Skeletal muscle tissue (tissue), 3 donors: ENCODE measurements at regions not wholly inside any gene's neighbourhood (a gene's known extent, or its start where the extent isn't known, plus 50 kb on each side); places are given as distances from the start of the nearest gene placed in this dataset.
"Not testable (repeated sequence)": the region's sequence is repeated elsewhere in the genome, so short reads cannot be mapped to it uniquely, and the experiment has no call there.

Experiments
- H3K27ac ChIP-seq: one replicate; pipeline ENCODE4 v1.7.0; 2013; ENCODE audit warnings: mild to moderate bottlenecking, low read depth, low read length, inconsistent platforms
- H3K27me3 ChIP-seq, 3 donors: one replicate each; pipeline ENCODE4 v1.7.0; 2013; ENCODE audit warnings: low read length in 3 of 3; ENCODE audit not compliant: control insufficient read depth in 3 of 3, insufficient read depth in 3 of 3
- H3K36me3 ChIP-seq, 3 donors: one replicate each; pipeline ENCODE4 v1.7.0; 2013; ENCODE audit warnings: low read length in 3 of 3; ENCODE audit not compliant: control insufficient read depth in 3 of 3, insufficient read depth in 3 of 3
- H3K4me1 ChIP-seq, 3 donors: one replicate each; pipeline ENCODE4 v1.7.0; 2013; ENCODE audit warnings: low read length in 3 of 3, mild to moderate bottlenecking in 3 of 3; ENCODE audit not compliant: control insufficient read depth in 3 of 3, insufficient read depth in 3 of 3
- H3K4me3 ChIP-seq, 3 donors: one replicate each; pipeline ENCODE4 v1.7.0; 2013; ENCODE audit warnings: low read length in 3 of 3
- H3K9ac ChIP-seq, 3 donors: one replicate each; pipeline ENCODE4 v1.7.0; 2013; ENCODE audit warnings: low read length in 3 of 3, mild to moderate bottlenecking in 3 of 3, moderate library complexity in 2 of 3, low read depth in 1 of 3
- H3K9me3 ChIP-seq, 3 donors: one replicate each; pipeline ENCODE4 v1.7.0; 2013; ENCODE audit warnings: low read length in 3 of 3; ENCODE audit not compliant: control insufficient read depth in 3 of 3
- donor health status: Osteomylitis.

DNA sequence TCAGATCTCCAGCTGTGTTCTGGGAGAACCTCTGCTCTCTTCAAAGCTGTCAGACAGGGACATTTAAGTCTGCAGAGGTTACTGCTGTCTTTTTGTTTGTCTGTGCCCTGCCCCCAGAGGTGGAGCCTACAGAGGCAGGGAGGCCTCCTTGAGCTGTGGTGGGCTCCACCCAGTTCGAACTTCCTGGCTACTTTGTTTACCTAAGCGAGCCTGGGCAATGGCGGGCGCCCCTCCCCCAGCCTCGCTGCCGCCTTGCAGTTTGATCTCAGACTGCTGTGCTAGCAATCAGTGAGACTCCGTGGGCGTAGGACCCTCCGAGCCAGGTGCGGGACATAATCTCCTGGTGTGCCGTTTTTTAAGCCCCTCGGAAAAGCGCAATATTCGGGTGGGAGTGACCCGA, 171.2 kb downstream of the RBMX2 start:
- H3K27ac ChIP-seq, H3K36me3 ChIP-seq, H3K9me3 ChIP-seq, H3K9ac ChIP-seq, H3K27me3 ChIP-seq, H3K4me1 ChIP-seq, H3K4me3 ChIP-seq: not testable (repeated sequence)
